ENCODE measurements at regions not wholly inside any gene's neighbourhood (a gene's known extent, or its start where the extent isn't known, plus 50 kb on each side); places are given as distances from the start of the nearest gene placed in this dataset.
A peak's percentile ranks its signal among the peaks of the same experiment; 100 is the strongest.
"Not testable (repeated sequence)": the region's sequence is repeated elsewhere in the genome, so short reads cannot be mapped to it uniquely, and the experiment has no call there.

GRCh38 chr2:33696234-33696633 is 97.1 kb upstream of the FAM98A start:
- DNase-seq, result no peak
- Histone ChIP-seq H3K4me1 (no peaks in the 10 kb centered on the region), H3K27ac (replicated peaks) (no peak overlapping the region), H3K9me3 (replicated peaks) (peaks cover 20% of the 10 kb centered on the region), H3K27me3 (ENCODE audit: low read depth) (no peaks in the 10 kb centered on the region), H3K4me3 (no peak overlapping the region), H3K36me3 (no peaks in the 10 kb centered on the region)
- intact Hi-C loops (cut with micrococcal nuclease), result no loop called here
- no peak for TF ChIP-seq CTCF (IDR thresholded peaks at IDR 0.05; ENCODE audit: borderline replicate concordance)

DNA sequence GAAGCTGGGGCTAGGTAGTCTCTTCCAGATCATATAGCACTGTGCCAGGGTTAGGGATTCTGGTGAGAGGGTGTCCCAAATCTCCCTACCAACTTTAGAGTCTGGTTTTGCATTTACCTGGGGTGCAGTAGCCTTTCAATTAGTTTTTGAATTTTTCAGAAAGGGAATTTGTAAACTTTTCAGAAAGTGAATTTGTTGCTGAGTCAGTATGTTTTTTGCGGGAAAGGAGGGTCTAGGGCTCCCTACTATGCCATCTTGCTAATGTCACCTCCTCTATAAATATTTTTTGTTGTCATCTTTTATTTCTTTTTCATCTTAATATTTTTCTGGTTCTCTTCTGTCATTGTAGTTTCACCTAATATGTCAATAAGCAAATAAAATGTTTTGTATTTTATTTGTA is 95.8 kb upstream of the FAM98A start:
- Histone ChIP-seq H3K36me3 (no peaks in the 10 kb centered on the region), H3K4me3 (no peak overlapping the region), H3K9me3 (replicated peaks) (peaks cover 28% of the 10 kb centered on the region), H3K27me3 (ENCODE audit: low read depth) (no peaks in the 10 kb centered on the region), H3K27ac (replicated peaks) (no peak overlapping the region), H3K4me1 (no peaks in the 10 kb centered on the region)
- intact Hi-C loops (cut with micrococcal nuclease), result no loop called here
- no peak for TF ChIP-seq CTCF (IDR thresholded peaks at IDR 0.05; ENCODE audit: borderline replicate concordance)
- no peak for DNase-seq

DNA sequence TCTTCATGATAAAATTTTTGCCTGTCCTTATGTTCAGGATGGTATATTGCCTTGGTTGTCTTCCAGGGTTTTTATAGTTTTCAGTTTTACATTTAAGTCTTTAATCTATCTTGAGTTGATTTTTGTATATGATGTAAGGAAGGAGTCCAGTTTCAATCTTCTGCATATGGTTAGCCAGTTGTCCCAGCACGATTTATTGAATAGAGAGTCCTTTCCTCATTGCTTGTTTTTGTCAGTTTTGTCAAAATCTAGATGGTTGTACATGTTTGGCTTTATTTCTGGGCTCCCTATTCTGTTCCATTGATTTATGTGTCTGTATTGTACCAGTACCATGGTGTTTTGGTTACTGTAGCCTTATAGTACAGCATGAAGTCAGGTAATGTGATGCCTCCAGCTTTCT is 91.6 kb upstream of the FAM98A start:
- DNase-seq; H3K27me3 ChIP-seq (ENCODE audit: low read depth); H3K36me3 ChIP-seq; H3K27ac ChIP-seq (replicated peaks); H3K4me1 ChIP-seq; intact Hi-C loops (cut with micrococcal nuclease); H3K4me3 ChIP-seq: not testable (repeated sequence)
- H3K9me3 ChIP-seq (replicated peaks), result peaks cover 59% of the 10 kb centered on the region

GRCh38 chr2:33681364-33681757 is 82.3 kb upstream of the FAM98A start:
- H3K27ac ChIP-seq (replicated peaks), result no peak overlapping the region
- H3K9me3 ChIP-seq (replicated peaks), result peaks cover 10% of the 10 kb centered on the region
- no peaks in the 10 kb centered on the region for H3K4me1 ChIP-seq
- H3K4me3 ChIP-seq, result no peak overlapping the region
- peak; percentile 49 for TF ChIP-seq CTCF (IDR thresholded peaks at IDR 0.05; ENCODE audit: borderline replicate concordance)
- H3K27me3 ChIP-seq (ENCODE audit: low read depth), result peaks cover 5% of the 10 kb centered on the region
- intact Hi-C loops (cut with micrococcal nuclease), result no loop called here
- DNase-seq, result no peak
- H3K36me3 ChIP-seq, result no peaks in the 10 kb centered on the region

- intact Hi-C loops (cut with micrococcal nuclease), result no loop called here
These were observed 81.7 kb upstream of the FAM98A start for GRCh38 chr2:33680644-33681363.

More at GRCh38 chr2:33680644-33681363, 81.7 kb upstream of the FAM98A start:
- H3K4me1 ChIP-seq, result no peaks in the 10 kb centered on the region
- peaks cover 10% of the 10 kb centered on the region for H3K9me3 ChIP-seq (replicated peaks)
- DNase-seq, result no peak
- H3K36me3 ChIP-seq, result no peaks in the 10 kb centered on the region
- TF ChIP-seq CTCF (IDR thresholded peaks at IDR 0.05; ENCODE audit: borderline replicate concordance), result no peak
- no peak overlapping the region for H3K27ac ChIP-seq (replicated peaks)
- peaks cover 5% of the 10 kb centered on the region for H3K27me3 ChIP-seq (ENCODE audit: low read depth)
- H3K4me3 ChIP-seq, result no peak overlapping the region

Measured in left ventricle myocardium inferior (tissue), 1 donor.